Chondrocyte (in vitro differentiated cells): ENCODE measurements at regions not wholly inside any gene's neighbourhood (a gene's known extent, or its start where the extent isn't known, plus 50 kb on each side); places are given as distances from the start of the nearest gene placed in this dataset.
A peak's percentile ranks its signal among the peaks of the same experiment; 100 is the strongest.

Experiments
- DNase-seq: peaks from one replicate; pipeline ENCODE4 v3.0.0; 2021; ENCODE audit warnings: mixed read lengths, low spot score
- H3K27ac Mint-ChIP-seq: one replicate; pipeline ENCODE4 v1.8.0; 2021; ENCODE audit warnings: mild to moderate bottlenecking, moderate library complexity, mixed read lengths; ENCODE audit not compliant: unreplicated experiment
- H3K27me3 Mint-ChIP-seq: 2 replicates; pipeline ENCODE4 v1.8.0; 2021; ENCODE audit warnings: low read depth, mixed read lengths
- H3K36me3 Mint-ChIP-seq: 2 replicates; pipeline ENCODE4 v1.8.0; 2021; ENCODE audit warnings: low read depth, mixed read lengths
- H3K4me1 Mint-ChIP-seq: 2 replicates; pipeline ENCODE4 v1.8.0; 2021; ENCODE audit warnings: low read depth, mild to moderate bottlenecking, mixed read lengths
- H3K4me3 Mint-ChIP-seq: one replicate; pipeline ENCODE4 v1.8.0; 2021; ENCODE audit warnings: mild to moderate bottlenecking, moderate library complexity, mixed read lengths; ENCODE audit not compliant: unreplicated experiment
- H3K9me3 Mint-ChIP-seq: 2 replicates; pipeline ENCODE4 v1.8.0; 2021; ENCODE audit warnings: low read depth, mixed read lengths
- TF ChIP-seq, protein P1 (sequence below): fragments of 200-600 bp; sonication (generic); IDR thresholded peaks from 2 replicates; pipeline ENCODE4 v1.5.0; 2021; ENCODE audit warnings: antibody characterized with exemption, mild to moderate bottlenecking, moderate library complexity

- no peak for DNase-seq
- Mint-ChIP-seq H3K36me3 (peaks cover 3% of the 10 kb centered on the region), H3K27ac (no peak overlapping the region), H3K9me3 (peaks cover 3% of the 10 kb centered on the region), H3K4me3 (no peak overlapping the region), H3K27me3 (no peaks in the 10 kb centered on the region), H3K4me1 (peaks cover 14% of the 10 kb centered on the region)
- TF ChIP-seq, protein P1, sequence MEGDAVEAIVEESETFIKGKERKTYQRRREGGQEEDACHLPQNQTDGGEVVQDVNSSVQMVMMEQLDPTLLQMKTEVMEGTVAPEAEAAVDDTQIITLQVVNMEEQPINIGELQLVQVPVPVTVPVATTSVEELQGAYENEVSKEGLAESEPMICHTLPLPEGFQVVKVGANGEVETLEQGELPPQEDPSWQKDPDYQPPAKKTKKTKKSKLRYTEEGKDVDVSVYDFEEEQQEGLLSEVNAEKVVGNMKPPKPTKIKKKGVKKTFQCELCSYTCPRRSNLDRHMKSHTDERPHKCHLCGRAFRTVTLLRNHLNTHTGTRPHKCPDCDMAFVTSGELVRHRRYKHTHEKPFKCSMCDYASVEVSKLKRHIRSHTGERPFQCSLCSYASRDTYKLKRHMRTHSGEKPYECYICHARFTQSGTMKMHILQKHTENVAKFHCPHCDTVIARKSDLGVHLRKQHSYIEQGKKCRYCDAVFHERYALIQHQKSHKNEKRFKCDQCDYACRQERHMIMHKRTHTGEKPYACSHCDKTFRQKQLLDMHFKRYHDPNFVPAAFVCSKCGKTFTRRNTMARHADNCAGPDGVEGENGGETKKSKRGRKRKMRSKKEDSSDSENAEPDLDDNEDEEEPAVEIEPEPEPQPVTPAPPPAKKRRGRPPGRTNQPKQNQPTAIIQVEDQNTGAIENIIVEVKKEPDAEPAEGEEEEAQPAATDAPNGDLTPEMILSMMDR = no peak
These were observed 516.6 kb downstream of the RFPL4B start for GRCh38 chr6:112863753-112864152.

DNA sequence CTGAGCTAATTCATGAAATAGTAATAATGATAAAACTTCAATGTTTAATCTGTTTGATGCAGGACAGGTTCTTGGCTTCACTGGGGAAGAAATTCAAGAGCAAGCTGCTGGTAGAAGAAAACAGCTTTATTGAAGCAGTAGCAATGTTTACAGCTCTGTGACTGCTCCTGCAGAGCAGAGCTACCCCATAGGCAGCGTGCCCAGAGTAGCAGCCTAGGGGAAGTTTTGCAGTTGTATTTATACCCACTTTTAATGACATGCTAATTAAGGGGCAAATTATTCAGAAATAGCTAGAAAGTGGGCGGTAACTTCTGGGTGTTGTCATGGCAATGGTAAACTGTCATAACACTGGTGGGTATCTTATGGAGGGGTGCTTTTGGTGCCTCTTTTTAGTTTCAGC is 518.0 kb downstream of the RFPL4B start:
- Mint-ChIP-seq H3K9me3 (peaks cover 16% of the 10 kb centered on the region), H3K36me3 (peaks cover 14% of the 10 kb centered on the region)

DNA sequence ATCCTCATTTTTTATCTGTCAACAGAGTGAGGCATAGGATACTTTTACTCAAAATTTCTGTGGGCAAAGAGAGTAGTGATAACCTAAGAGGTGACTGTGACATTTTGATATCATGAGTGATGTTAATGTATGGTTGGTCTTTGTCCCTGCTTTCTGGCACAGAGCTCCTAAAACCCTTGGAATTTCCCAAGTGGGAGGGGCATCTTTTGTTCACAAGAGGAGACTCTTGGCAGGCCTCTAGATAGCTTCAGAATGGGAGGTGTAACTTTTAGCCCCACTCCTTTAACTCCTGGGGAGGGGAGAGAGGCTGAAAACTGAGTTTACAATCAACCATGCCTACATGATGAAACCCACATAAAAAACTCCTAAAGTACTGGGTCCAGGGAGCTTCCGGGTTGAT is 527.8 kb downstream of the RFPL4B start:
- Mint-ChIP-seq H3K27ac (no peak overlapping the region), H3K4me1 (peaks cover 33% of the 10 kb centered on the region), H3K27me3 (no peaks in the 10 kb centered on the region), H3K36me3 (peaks cover 11% of the 10 kb centered on the region), H3K9me3 (peaks cover 18% of the 10 kb centered on the region), H3K4me3 (no peak overlapping the region)
- TF ChIP-seq, protein P1 = no peak
- DNase-seq = no peak

More for the DNA sequence above, 518.0 kb downstream of the RFPL4B start:
- TF ChIP-seq, protein P1 = no peak
- Mint-ChIP-seq H3K4me1 (peaks cover 7% of the 10 kb centered on the region), H3K27ac (no peak overlapping the region), H3K4me3 (no peak overlapping the region), H3K27me3 (no peaks in the 10 kb centered on the region)
- no peak for DNase-seq

DNA sequence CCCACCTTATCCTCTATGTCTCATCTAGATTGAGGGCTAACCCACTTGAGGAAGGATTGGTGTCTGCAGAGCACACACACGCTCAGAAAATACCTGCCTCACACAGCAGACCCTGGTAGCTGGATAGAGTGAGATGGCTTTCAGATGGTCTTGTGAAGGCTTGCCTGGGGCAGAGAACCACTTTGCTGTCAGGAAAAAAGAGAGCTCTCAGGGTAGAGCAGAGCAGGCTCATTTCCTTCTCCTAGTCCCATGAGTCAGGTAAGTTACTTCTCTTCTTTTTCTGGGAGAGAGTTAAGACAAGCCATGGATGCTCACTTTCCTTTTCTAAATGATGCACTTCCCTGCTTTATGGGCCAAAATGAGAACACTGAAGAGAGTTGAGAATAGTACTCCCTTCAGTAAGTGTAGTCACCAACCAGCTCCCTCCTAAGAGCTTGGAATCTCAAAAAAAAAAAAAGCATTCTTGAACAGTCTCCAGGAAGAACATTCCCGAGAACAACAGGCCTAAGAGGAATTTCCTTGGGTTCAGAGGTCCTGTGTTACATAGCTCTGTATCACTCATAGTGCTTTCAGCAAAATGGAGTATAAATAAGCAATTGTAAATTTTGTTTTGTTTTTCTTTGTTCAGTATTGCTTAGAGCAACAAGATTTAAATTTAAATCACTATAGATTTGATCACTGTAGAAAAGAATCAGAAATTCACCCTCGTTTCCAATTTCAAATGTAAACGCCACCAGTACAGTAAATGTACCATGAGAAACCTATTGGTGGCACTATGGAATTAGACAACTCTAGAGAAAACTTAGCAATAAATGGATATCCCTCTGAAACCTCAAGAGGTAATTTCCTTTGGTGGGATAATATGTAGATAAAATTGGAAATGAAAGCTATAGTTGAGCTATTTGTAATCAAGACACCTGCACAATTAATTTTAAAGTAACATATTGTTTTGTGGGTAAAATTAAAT is 530.3 kb downstream of the RFPL4B start:
- H3K4me3 Mint-ChIP-seq = no peak overlapping the region
- no peak for DNase-seq
- no peaks in the 10 kb centered on the region for H3K9me3 Mint-ChIP-seq
- no peaks in the 10 kb centered on the region for H3K36me3 Mint-ChIP-seq
- H3K4me1 Mint-ChIP-seq = peaks cover 50% of the 10 kb centered on the region
- H3K27ac Mint-ChIP-seq = peak overlapping the region; percentile 92
- TF ChIP-seq, protein P1 = peak; percentile 87
- H3K27me3 Mint-ChIP-seq = no peaks in the 10 kb centered on the region

GRCh38 chr6:112879920-112880413 is 532.8 kb downstream of the RFPL4B start:
- Mint-ChIP-seq H3K4me1 (peaks cover 62% of the 10 kb centered on the region), H3K4me3 (peak overlapping the region; percentile 42), H3K27ac (peak overlapping the region; percentile 68), H3K27me3 (no peaks in the 10 kb centered on the region), H3K9me3 (peaks cover 5% of the 10 kb centered on the region), H3K36me3 (no peaks in the 10 kb centered on the region)
- TF ChIP-seq, protein P1 = peak; percentile 43
- no peak for DNase-seq
